ENCODE measurements at regions not wholly inside any gene's neighbourhood (a gene's known extent, or its start where the extent isn't known, plus 50 kb on each side); places are given as distances from the start of the nearest gene placed in this dataset.
"Not testable (repeated sequence)": the region's sequence is repeated elsewhere in the genome, so short reads cannot be mapped to it uniquely, and the experiment has no call there.

DNA sequence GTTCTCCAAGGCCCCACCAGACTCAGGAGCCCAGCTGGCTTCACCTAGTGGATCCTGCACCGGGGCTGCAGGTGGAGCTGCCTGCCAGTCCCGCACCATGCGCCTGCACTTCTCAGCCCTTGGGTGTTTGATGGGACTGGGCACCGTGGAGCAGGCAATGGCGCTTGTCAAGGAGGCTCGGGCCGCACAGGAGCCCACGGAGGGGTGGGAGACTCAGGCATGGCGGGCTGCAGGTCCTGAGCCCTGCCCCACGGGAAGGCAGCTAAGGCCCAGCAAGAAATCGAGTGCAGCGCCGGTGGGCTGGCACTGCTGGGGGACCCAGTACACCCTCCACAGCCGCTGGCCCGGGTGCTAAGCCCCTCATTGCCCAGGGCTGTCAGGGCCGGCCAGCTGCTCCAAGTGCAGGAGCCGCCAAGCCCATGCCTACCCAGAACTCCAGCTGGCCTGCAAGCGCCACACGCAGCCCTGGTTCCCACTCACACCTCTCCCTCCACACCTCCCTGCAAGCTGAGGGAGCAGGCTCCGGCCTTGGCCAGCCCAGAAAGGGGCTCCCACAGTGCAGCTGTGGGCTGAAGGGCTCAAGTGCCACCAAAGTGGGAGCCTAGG, 95.2 kb downstream of the CHCHD4 start:
- TF ChIP-seq, protein P1, sequence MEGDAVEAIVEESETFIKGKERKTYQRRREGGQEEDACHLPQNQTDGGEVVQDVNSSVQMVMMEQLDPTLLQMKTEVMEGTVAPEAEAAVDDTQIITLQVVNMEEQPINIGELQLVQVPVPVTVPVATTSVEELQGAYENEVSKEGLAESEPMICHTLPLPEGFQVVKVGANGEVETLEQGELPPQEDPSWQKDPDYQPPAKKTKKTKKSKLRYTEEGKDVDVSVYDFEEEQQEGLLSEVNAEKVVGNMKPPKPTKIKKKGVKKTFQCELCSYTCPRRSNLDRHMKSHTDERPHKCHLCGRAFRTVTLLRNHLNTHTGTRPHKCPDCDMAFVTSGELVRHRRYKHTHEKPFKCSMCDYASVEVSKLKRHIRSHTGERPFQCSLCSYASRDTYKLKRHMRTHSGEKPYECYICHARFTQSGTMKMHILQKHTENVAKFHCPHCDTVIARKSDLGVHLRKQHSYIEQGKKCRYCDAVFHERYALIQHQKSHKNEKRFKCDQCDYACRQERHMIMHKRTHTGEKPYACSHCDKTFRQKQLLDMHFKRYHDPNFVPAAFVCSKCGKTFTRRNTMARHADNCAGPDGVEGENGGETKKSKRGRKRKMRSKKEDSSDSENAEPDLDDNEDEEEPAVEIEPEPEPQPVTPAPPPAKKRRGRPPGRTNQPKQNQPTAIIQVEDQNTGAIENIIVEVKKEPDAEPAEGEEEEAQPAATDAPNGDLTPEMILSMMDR (IDR thresholded peaks at IDR 0.05; ENCODE audit: insufficient read depth, low read depth, low read length): not testable (repeated sequence)
- TF ChIP-seq EZH2 (IDR thresholded peaks at IDR 0.05; ENCODE audit: insufficient read depth, low read length): not testable (repeated sequence)

Measured in astrocyte (in vitro differentiated cells and primary cell).